H1 (cell line): ENCODE measurements at regions not wholly inside any gene's neighbourhood (a gene's known extent, or its start where the extent isn't known, plus 50 kb on each side); places are given as distances from the start of the nearest gene placed in this dataset.

ENCODE experiments used
- CTCF ChIA-PET: fragments of 300-600 bp; sonication (Branson Sonifier 250); formaldehyde crosslinking; loops from one replicate; lab custom pipeline; 2021; ENCODE audit not compliant: partially characterized antibody; lab: Charles Lee
- POLR2A ChIA-PET: fragments of 300-600 bp; sonication (Branson Sonifier 250); formaldehyde crosslinking; loops from one replicate; lab custom pipeline; 2021; ENCODE audit warnings: inconsistent platforms; ENCODE audit not compliant: partially characterized antibody; lab: Charles Lee
- DNase-seq, 2 experiments: peaks; one replicate each; pipeline versions ENCODE4 v3.0.0 to v3.0.0-alpha.2; 2010 to 2022; ENCODE audit warnings: low spot score in 2 of 2, low read depth in 1 of 2, mixed read lengths in 1 of 2
- FAIRE-seq: peaks from 2 replicates; lab custom pipeline; 2011; peaks lifted over from hg19 to GRCh38; lab: Jason Lieb, UNC
- H2AFZ ChIP-seq: 2 replicates; pipeline ENCODE4 v1.8.1; 2012; ENCODE audit warnings: low read length, inconsistent platforms
- H2AK5ac ChIP-seq: 2 replicates; pipeline ENCODE4 v1.6.1; 2013; ENCODE audit warnings: low read depth, low read length
- H2BK120ac ChIP-seq: replicated peaks from 2 replicates; pipeline ENCODE3; 2013; ENCODE audit warnings: low read depth, low read length, inconsistent platforms
- H2BK12ac ChIP-seq: 2 replicates; pipeline ENCODE4 v1.6.1; 2013; ENCODE audit warnings: low read depth, low read length
- H2BK15ac ChIP-seq: 2 replicates; pipeline ENCODE4 v1.6.1; 2013; ENCODE audit warnings: low read length
- H2BK20ac ChIP-seq: 2 replicates; pipeline ENCODE4 v1.6.1; 2013; ENCODE audit warnings: low read length
- H2BK5ac ChIP-seq: 2 replicates; pipeline ENCODE4 v1.6.1; 2013; ENCODE audit warnings: low read depth, low read length
- H3K14ac ChIP-seq: 2 replicates; pipeline ENCODE4 v1.6.1; 2013; ENCODE audit warnings: inconsistent platforms; ENCODE audit not compliant: insufficient read length
- H3K18ac ChIP-seq: 2 replicates; pipeline ENCODE4 v1.6.1; 2013; ENCODE audit warnings: low read length; ENCODE audit errors: extremely low read depth
- H3K23ac ChIP-seq: 2 replicates; pipeline ENCODE4 v1.6.1; 2013; ENCODE audit warnings: inconsistent platforms; ENCODE audit not compliant: insufficient read length
- H3K23me2 ChIP-seq: 2 replicates; pipeline ENCODE4 v1.6.1; 2013; ENCODE audit warnings: low read depth, low read length
- H3K27ac ChIP-seq: 2 replicates; pipeline ENCODE4 v1.6.1; 2011; ENCODE audit warnings: low read depth, low read length, inconsistent platforms
- H3K27me3 ChIP-seq, 4 experiments: replicated peaks in 1 of 4; 1 replicate in 1 of 4; 2 replicates in 3 of 4; pipeline versions ENCODE4 v1.6.1 to v1.8.1; 2011 to 2013; ENCODE audit warnings: low read length in 3 of 4, mild to moderate bottlenecking in 3 of 4, inconsistent platforms in 2 of 4, mixed read lengths in 2 of 4, moderate library complexity in 1 of 4; ENCODE audit not compliant: control insufficient read depth in 3 of 4, insufficient read depth in 3 of 4; ENCODE audit errors: extremely low read depth in 1 of 4
- H3K36me3 ChIP-seq, 4 experiments: 2 replicates each; pipeline versions ENCODE4 v1.6.1 to v1.8.1; 2011 to 2013; ENCODE audit warnings: mild to moderate bottlenecking in 4 of 4, low read length in 3 of 4, moderate library complexity in 2 of 4, control low read depth in 1 of 4, inconsistent platforms in 1 of 4; ENCODE audit not compliant: insufficient read depth in 4 of 4, control insufficient read depth in 2 of 4
- H3K4ac ChIP-seq: replicated peaks from 2 replicates; pipeline ENCODE3; 2013; ENCODE audit warnings: low read length, low read depth, mixed read lengths, inconsistent platforms; ENCODE audit not compliant: insufficient read length
- H3K4me1 ChIP-seq, 4 experiments: replicated peaks in 1 of 4; 1 replicate in 1 of 4; 2 replicates in 3 of 4; pipeline versions ENCODE4 v1.6.1 to v1.8.1; 2011 to 2013; ENCODE audit warnings: low read length in 3 of 4, inconsistent platforms in 2 of 4, mixed read lengths in 1 of 4; ENCODE audit not compliant: insufficient read depth in 4 of 4, control insufficient read depth in 3 of 4
- H3K4me2 ChIP-seq, 2 experiments: 2 replicates each; pipeline versions ENCODE4 v1.6.1 to v1.8.1; 2011 to 2013; ENCODE audit warnings: low read depth in 2 of 2, low read length in 2 of 2, control low read depth in 1 of 2, inconsistent platforms in 1 of 2, mild to moderate bottlenecking in 1 of 2; ENCODE audit not compliant: insufficient read depth in 1 of 2
- H3K4me3 ChIP-seq, 4 experiments: fragments of 200-600, 300-600 bp in 1 of 4; sonication (generic), shearing (Covaris generic), sonication (Bioruptor Twin) in 1 of 4; 2 replicates each; pipeline versions ENCODE4 v1.5.1 to v1.8.1; 2011 to 2016; ENCODE audit warnings: low read length in 4 of 4, low read depth in 3 of 4, control low read depth in 2 of 4, inconsistent platforms in 2 of 4, mild to moderate bottlenecking in 2 of 4, mixed read lengths in 1 of 4, moderate library complexity in 1 of 4; ENCODE audit not compliant: insufficient read depth in 2 of 4; ENCODE audit errors: extremely low read depth in 1 of 4
- H3K56ac ChIP-seq: replicated peaks from 2 replicates; pipeline ENCODE3; 2013; ENCODE audit warnings: low read depth, mild to moderate bottlenecking, mixed read lengths, low read length, inconsistent platforms; ENCODE audit not compliant: insufficient read length
- H3K79me1 ChIP-seq: 2 replicates; pipeline ENCODE4 v1.6.1; 2013; ENCODE audit warnings: low read depth, low read length, control low read depth
- H3K79me2 ChIP-seq, 2 experiments: 2 replicates each; pipeline versions ENCODE4 v1.6.1 to v1.8.1; 2012 to 2013; ENCODE audit warnings: low read length in 2 of 2, mild to moderate bottlenecking in 2 of 2, inconsistent platforms in 1 of 2; ENCODE audit not compliant: insufficient read depth in 2 of 2, control insufficient read depth in 1 of 2
- H3K9ac ChIP-seq, 4 experiments: replicated peaks in 1 of 4; 1 replicate in 1 of 4; 2 replicates in 3 of 4; pipeline versions ENCODE4 v1.6.1 to v1.8.1; 2011 to 2013; ENCODE audit warnings: low read depth in 3 of 4, low read length in 3 of 4, control low read depth in 2 of 4, mild to moderate bottlenecking in 2 of 4, moderate library complexity in 2 of 4, inconsistent platforms in 1 of 4; ENCODE audit errors: extremely low read depth in 1 of 4
- H3K9me3 ChIP-seq, 2 experiments: 2 replicates each; pipeline versions ENCODE4 v1.6.1 to v1.8.1; 2012 to 2013; ENCODE audit warnings: mild to moderate bottlenecking in 2 of 2, moderate library complexity in 2 of 2, control low read depth in 1 of 2, inconsistent platforms in 1 of 2, low read depth in 1 of 2, low read length in 1 of 2, mixed read lengths in 1 of 2; ENCODE audit not compliant: insufficient read depth in 2 of 2
- H4K20me1 ChIP-seq, 2 experiments: replicated peaks in 1 of 2; 2 replicates each; pipeline versions ENCODE3 to v1.8.1; 2011 to 2013; ENCODE audit warnings: inconsistent platforms in 2 of 2, low read length in 2 of 2, mild to moderate bottlenecking in 1 of 2; ENCODE audit not compliant: insufficient read depth in 2 of 2, control insufficient read depth in 1 of 2
- H4K5ac ChIP-seq: 2 replicates; pipeline ENCODE4 v1.6.1; 2013; ENCODE audit warnings: low read length, low read depth, mixed read lengths, inconsistent platforms; ENCODE audit not compliant: insufficient read length
- H4K8ac ChIP-seq: 2 replicates; pipeline ENCODE4 v1.8.0; 2013; ENCODE audit warnings: mild to moderate bottlenecking, moderate library complexity, low read length, inconsistent platforms; ENCODE audit not compliant: insufficient read depth; ENCODE audit errors: extremely low read depth
- H4K91ac ChIP-seq: replicated peaks from 2 replicates; pipeline ENCODE3; 2013; ENCODE audit warnings: low read length, mixed read lengths, inconsistent platforms; ENCODE audit not compliant: insufficient read length
- ATF3 ChIP-seq: IDR thresholded peaks from 2 replicates; pipeline ENCODE4 v1.6.1; 2011; ENCODE audit warnings: low read depth, mild to moderate bottlenecking, low read length; ENCODE audit not compliant: insufficient read depth
- CREB1 ChIP-seq: IDR thresholded peaks from 2 replicates; pipeline ENCODE4 v1.6.1; 2012; ENCODE audit warnings: inconsistent platforms
- E2F6 ChIP-seq: IDR thresholded peaks from 2 replicates; pipeline ENCODE4 v1.6.1; 2012; ENCODE audit warnings: inconsistent platforms
- EZH2 ChIP-seq: fragments of 200-600 bp; sonication (generic); IDR thresholded peaks from 2 replicates; pipeline ENCODE4 v1.7.1; 2012; ENCODE audit warnings: low read depth, mild to moderate bottlenecking, moderate library complexity, low read length, inconsistent platforms; ENCODE audit not compliant: severe bottlenecking
- GTF2F1 ChIP-seq: IDR thresholded peaks from 2 replicates; pipeline ENCODE4 v1.6.1; 2012; ENCODE audit warnings: low read depth, low read length, improper control_type of control experiment, borderline replicate concordance
- JUN ChIP-seq: IDR thresholded peaks from 2 replicates; pipeline ENCODE4 v1.6.1; 2011; ENCODE audit warnings: low read depth, mild to moderate bottlenecking, improper control_type of control experiment, low read length
- POLR2A ChIP-seq, 2 experiments: IDR thresholded peaks; 1 replicate in 1 of 2; 2 replicates in 1 of 2; pipeline ENCODE4 v1.6.1; 2011; ENCODE audit warnings: low read depth in 2 of 2, low read length in 2 of 2, mild to moderate bottlenecking in 2 of 2; ENCODE audit errors: control extremely low read depth in 1 of 2
- RXRA ChIP-seq: IDR thresholded peaks from 2 replicates; pipeline ENCODE4 v1.6.1; 2011; ENCODE audit warnings: low read depth, mild to moderate bottlenecking, low read length, moderate library complexity; ENCODE audit not compliant: insufficient read depth
- SP4 ChIP-seq: IDR thresholded peaks from 2 replicates; pipeline ENCODE4 v1.6.1; 2012; ENCODE audit warnings: low read length, inconsistent platforms
- SUZ12 ChIP-seq: fragments of 200-600 bp; sonication (generic); IDR thresholded peaks from 2 replicates; pipeline ENCODE4 v1.6.1; 2012; ENCODE audit warnings: mild to moderate bottlenecking, inconsistent platforms, low read length, moderate library complexity, mixed read lengths
- TEAD4 ChIP-seq: IDR thresholded peaks from 2 replicates; pipeline ENCODE4 v1.6.1; 2012; ENCODE audit warnings: low read depth, low read length, inconsistent platforms, mixed read lengths
- WGBS, 2 experiments: shearing (Covaris generic) in 1 of 2; methylation state at CpG; one replicate each; pipeline versions ENCODE4 v1.1.6 to v1.1.7; 2013 to 2015; ENCODE audit warnings: low lambda C conversion rate in 2 of 2, mixed read lengths in 2 of 2, inconsistent platforms in 1 of 2, low coverage in 1 of 2, missing lambda C conversion rate in 1 of 2; ENCODE audit not compliant: insufficient replicate concordance in 2 of 2, insufficient coverage in 1 of 2, insufficient read length in 1 of 2; ENCODE audit errors: extremely low coverage in 1 of 2, missing lambda C conversion rate in 1 of 2; 5-methylcytosine and 5-hydroxymethylcytosine counted together

GRCh38 chr11:69546735-69547370, 65.4 kb downstream of the LINC01488 start:
- DNase-seq (no peak), FAIRE-seq (no peak)
- H2BK120ac ChIP-seq, result no peak overlapping the region

More at GRCh38 chr11:69546735-69547370, 65.4 kb downstream of the LINC01488 start:
- CTCF ChIA-PET, result interaction anchor here (1.2 kb wide), 1 partner anchor 10 kb away, joined by 3 read pairs; no protein-coding TSS in a partner anchor
- Histone ChIP-seq H2AK5ac (no peak overlapping the region), H3K4me3 (no peak overlapping the region), H3K4me2 (no peak overlapping the region), H3K4ac (no peak overlapping the region), H3K9ac (no peak overlapping the region), H4K20me1 (no peaks in the 10 kb centered on the region), H2AFZ (no peak overlapping the region), H2BK15ac (no peak overlapping the region), H2BK5ac (no peak overlapping the region), H3K36me3 (no peaks in the 10 kb centered on the region), H2BK20ac (no peak overlapping the region), H3K23me2 (no peaks in the 10 kb centered on the region), H3K79me1 (no peaks in the 10 kb centered on the region), H3K27me3 (no peaks in the 10 kb centered on the region), H3K4me1 (no peaks in the 10 kb centered on the region; a peak in 1 of 7 replicates), H2BK12ac (no peak overlapping the region), H4K91ac (no peak overlapping the region), H4K5ac (no peak overlapping the region), H3K14ac (no peak overlapping the region), H3K79me2 (no peaks in the 10 kb centered on the region), H4K8ac (peak overlapping the region; percentile 68; the same call in 1 of the 2 replicates), H3K18ac (no peak overlapping the region), H3K23ac (no peak overlapping the region), H3K9me3 (peaks cover 5 to 6% of the 10 kb centered on the region in 2 experiments; a peak in 3 of 4 replicates), H3K27ac (no peak overlapping the region), H3K56ac (no peak overlapping the region)
- TF ChIP-seq EZH2, result no peak
- no peak for TF ChIP-seq ATF3
- TF ChIP-seq GTF2F1, result no peak
- TF ChIP-seq JUN, result no peak
- no peak for TF ChIP-seq CREB1
- TF ChIP-seq POLR2A (IDR thresholded peaks at IDR 0.05; ENCODE audit: control extremely low read depth in 1 of 2, low read depth in 2 of 2, low read length in 2 of 2), result no peak
- no peak for TF ChIP-seq SUZ12
- TF ChIP-seq E2F6, result no peak
- TF ChIP-seq SP4, result no peak
- TF ChIP-seq TEAD4, result no peak
- no peak for TF ChIP-seq RXRA
- POLR2A ChIA-PET, result no interaction called here
- 94% methylated on average over 16 of the region's 16 CpGs; no CpG with 5 or more reads in 1 of the 2 experiments for WGBS, 2 experiments
